NCI-H510A treated with DMSO at 0.1 percent for 48 hours (cell line): ENCODE measurements at regions not wholly inside any gene's neighbourhood (a gene's known extent, or its start where the extent isn't known, plus 50 kb on each side); places are given as distances from the start of the nearest gene placed in this dataset.
"Not testable (repeated sequence)": the region's sequence is repeated elsewhere in the genome, so short reads cannot be mapped to it uniquely, and the experiment has no call there.

Experiments
- DNase-seq: peaks from one replicate; lab custom pipeline; 2025; lab: John Stamatoyannopoulos, UW

GRCh38 chr16:66173181-66173580 lies 193.3 kb upstream of the CDH5 start:
- DNase-seq: not testable (repeated sequence)

GRCh38 chr16:66172463-66172862 lies 194.0 kb upstream of the CDH5 start:
- DNase-seq: no peak

GRCh38 chr16:66171578-66171977 lies 194.9 kb upstream of the CDH5 start:
- no peak for DNase-seq

DNA sequence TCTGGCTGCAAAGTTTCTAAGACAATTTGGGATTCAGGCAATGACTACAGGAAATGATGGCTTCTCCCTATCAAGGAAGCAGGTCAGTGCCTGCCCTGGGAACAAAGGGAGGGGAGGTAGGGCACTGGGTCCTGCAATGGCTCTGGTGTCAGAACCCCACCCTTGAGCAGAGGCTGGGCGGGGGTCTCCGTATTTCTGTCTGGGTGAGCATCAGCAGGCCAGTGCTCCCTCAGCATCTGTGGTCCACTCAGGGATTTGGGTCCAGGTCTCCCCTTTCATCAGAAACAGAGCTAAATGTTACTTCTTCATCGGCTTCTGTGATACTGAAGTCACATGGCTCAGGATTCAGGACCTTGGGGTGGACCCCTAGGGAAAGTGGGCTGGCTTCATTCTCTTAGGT lies 195.5 kb upstream of the CDH5 start:
- DNase-seq: no peak

GRCh38 chr16:66169817-66170216 lies 196.7 kb upstream of the CDH5 start:
- DNase-seq: no peak

DNA sequence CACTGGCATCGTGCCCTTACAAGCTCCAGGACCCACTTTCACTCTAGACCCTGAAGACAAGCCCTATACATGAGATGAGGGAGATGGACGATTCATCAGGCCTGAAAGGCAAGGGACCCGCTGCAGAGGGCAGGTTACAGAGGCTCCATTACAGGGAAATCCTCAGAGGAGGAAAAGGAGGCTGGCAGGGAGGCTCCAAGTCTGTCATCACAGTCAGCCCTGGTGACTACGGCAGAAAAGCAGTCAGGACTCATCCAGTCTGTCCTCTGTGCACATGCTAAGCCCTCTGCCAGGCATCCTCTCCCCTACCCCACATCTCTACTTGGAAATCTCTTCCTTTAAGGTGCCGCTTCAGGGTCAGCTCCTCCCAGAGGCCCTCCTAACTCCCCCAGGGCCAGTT lies 197.7 kb upstream of the CDH5 start:
- DNase-seq: no peak

- no peak for DNase-seq
Observed at GRCh38 chr16:66167564-66168291, 198.8 kb upstream of the CDH5 start.

GRCh38 chr16:66166490-66166889 lies 200.0 kb upstream of the CDH5 start:
- DNase-seq: no peak

- DNase-seq: no peak
Observed at GRCh38 chr16:66165879-66166278, 200.6 kb upstream of the CDH5 start.

DNA sequence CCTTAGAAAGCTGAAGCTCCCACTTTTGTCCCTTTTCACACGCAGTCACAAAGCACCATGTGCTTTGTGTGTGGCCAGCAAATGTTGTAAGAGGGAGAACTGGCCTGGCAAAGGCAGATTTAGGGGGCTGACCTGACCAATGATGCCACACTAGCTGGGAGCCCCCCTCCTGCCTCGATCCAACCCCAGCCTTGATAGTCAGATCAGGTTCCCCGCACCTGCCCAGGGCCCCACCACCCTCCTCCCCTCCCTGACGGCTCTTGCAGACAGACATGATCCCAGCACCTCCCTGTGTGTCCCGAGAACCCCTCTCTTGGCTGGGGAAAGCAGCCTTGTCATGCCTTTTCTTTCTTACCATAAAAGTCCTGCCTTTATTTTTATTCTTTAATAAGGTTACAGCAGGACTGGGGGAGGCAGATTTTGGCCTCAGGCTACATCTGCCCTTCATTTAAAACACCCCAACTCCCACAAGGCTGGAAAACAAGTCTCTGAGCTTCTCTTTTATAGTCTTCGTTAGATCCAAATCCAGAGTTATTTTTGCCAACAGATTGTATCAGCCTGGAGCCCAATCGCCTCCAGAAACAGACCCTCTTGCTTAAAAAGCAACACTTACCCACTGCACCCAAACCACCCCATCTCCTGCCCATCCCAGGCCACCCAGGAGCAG lies 201.8 kb upstream of the CDH5 start:
- DNase-seq: no peak

DNA sequence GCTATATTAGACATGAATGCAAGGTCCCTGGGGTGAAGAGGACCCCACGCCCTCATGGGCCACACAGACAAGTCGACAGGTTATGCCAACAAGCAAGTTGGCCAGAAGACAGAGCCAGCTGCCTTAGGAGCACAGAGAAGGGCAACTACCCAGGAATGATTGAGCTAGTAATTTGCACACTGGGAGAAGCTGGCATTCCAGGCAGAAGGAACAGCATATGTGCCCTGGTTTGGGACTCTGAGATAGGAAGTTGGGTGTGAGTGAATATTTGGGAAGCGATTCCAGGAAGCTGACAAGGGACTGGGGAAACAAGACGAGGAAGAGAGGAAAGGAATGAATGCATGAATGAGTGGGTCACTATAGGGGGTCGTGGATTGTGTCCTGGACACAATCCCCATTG lies 203.7 kb upstream of the CDH5 start:
- no peak for DNase-seq

DNA sequence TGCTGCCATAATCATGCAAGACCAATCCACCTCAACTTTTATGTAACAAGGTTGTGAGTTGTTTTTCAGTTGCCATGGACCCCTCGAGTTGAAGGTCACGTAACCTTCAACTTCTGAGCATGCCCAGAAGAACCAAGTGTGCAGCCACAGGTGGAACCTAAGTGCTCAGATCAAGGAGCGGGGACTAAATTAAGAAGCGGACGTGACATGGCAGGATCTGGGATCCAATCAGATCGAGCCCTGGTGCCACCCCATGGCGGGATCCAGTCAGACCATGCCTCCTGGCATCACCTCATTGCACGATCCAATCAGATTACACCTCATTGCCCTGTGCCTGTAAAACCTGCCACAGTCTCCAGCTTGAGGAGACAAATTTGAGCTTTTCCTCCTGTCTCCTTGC lies 204.5 kb upstream of the CDH5 start:
- no peak for DNase-seq

GRCh38 chr16:66161269-66161668 lies 205.2 kb upstream of the CDH5 start:
- DNase-seq: no peak

DNA sequence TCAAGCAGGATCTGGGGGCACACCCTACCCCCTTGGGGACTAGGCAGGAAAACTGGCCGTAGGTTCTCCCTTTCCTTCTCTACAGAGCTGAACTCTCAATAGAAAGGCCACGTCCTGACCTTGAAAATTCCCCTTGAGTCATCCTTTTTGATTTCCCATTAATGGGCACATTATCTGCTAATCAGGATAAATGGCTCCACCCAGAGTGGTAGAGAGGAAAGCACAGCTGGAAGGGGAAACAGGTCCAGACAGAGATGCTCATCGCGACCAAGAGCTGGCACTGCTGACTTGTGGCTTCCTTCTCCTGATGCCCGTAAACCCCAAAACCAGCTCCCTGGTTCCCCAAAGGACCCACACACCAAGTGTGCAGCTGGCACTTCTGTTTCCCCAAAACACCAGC lies 206.5 kb upstream of the CDH5 start:
- no peak for DNase-seq

GRCh38 chr16:66156538-66156937 lies 210.0 kb upstream of the CDH5 start:
- no peak for DNase-seq

- DNase-seq: no peak
Observed at GRCh38 chr16:66155933-66156332, 210.6 kb upstream of the CDH5 start.

- DNase-seq: no peak
Observed at GRCh38 chr16:66154801-66155200, 211.7 kb upstream of the CDH5 start.

DNA sequence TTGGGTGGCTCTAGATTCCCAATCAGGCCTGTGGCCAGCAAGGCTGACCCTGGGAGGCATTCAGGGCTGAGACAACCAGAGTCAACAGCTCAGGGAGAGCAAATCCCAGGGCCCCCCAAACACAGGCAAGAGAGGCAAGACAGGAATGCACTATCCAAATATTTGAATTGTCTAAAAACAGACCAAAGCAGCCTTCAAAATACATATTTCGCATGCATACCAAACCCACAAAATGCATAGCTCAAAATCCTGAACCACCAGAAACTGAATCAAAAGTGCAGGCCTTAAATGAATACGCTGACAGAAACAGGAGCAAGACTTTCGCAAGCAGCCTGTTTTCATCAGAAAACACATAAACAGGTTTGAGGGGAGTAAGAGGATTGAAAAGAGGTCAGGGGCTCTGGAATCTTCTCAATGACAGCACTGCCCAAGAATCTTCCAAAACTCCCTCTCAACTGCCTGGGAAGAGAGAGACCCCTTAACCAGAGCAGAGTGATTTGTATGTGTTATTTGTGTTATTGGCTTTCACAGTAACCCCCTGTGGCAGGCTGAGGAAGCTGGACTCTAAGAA lies 213.6 kb upstream of the CDH5 start:
- no peak for DNase-seq

GRCh38 chr16:66152181-66152580 lies 214.3 kb upstream of the CDH5 start:
- no peak for DNase-seq

DNA sequence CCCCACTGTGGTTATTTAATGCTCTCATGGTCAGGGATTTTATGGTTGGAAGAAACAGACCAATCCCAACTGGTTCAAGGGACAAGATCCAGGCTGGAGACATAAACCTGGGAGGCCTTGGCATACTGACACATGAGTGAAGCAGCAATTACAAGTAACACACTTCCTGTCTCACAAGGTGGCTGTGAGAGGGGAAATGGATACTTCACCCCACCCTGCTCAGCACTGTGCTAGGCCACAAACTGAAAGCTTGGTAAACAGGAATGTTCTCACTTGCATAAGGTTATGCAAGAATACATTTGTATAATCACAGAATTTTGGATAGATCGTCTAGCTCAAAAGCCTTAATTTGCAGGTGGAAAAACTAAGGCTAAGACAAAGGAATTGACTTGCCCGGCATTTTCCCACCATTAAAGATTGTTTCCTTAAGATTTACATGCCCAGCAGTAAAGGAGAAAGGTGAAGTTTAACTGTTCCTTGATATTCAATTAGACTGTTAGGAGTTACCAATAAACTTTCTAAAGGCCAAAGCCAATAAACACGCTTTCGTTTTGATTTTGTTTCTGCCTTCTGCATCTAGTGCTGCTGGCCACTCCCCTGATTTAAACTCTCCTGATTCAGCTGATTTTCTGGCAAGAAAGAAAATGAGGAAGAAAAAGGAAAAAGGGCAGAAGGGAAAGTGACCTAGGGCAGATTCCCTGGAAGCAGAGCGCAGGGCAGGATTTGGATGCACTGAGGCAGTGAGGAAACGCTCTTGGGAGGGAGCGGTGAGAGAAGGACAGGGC lies 215.6 kb upstream of the CDH5 start:
- no peak for DNase-seq

DNA sequence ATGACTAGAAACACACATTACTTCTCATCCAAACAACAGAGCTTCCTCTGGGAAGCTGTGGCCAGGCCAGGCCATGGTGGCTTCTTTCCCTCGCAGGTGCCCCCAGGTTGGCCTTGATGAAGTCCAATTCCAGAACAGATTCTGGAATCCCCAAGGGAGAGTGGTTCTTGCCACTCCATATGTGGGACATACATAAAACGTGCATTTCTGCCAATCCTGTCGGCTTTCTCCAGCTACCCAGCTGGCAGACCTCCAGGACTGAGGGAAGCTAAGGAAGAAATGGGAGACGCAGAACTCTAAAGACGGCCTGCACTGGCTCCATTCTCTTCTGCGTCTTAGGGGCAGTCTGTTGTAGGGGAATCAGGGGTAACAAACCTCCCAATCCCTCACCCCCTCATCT lies 219.2 kb upstream of the CDH5 start:
- no peak for DNase-seq

DNA sequence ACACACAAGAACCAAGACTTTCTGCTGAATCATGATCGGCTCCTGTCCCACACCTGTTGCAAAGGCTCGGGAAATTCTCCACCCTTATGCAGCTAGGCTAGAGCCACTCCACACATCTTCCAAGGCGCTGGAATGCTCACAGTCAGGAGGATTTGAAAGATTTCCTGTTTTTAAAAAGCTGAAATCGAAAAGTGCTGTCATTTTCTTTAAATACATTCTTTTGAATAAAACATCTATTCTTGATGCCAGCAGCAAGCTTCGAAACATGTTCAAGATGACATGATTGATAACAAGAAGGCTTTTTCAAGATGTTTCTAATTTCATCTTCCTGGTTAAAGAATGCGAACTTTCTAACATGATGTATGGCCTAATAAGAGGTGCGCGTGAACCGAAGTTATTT lies 219.7 kb upstream of the CDH5 start:
- no peak for DNase-seq

GRCh38 chr16:66144641-66145040 lies 221.8 kb upstream of the CDH5 start:
- DNase-seq: peak; percentile 19
